Ovary (tissue), 7 donors: ENCODE measurements at regions not wholly inside any gene's neighbourhood (a gene's known extent, or its start where the extent isn't known, plus 50 kb on each side); places are given as distances from the start of the nearest gene placed in this dataset.

Source experiments
- DNase-seq, 5 donors: peaks; one replicate each; pipeline ENCODE4 v3.0.0-alpha.2; 2019 to 2020
- H3K27ac ChIP-seq, 2 donors: fragments of 200-600 bp; one replicate each; pipeline versions ENCODE4 v1.5.1 to v1.8.0; 2019 to 2022
- H3K27me3 ChIP-seq: fragments of 200-600 bp; one replicate; pipeline ENCODE4 v1.8.0; 2022
- H3K36me3 ChIP-seq: fragments of 200-600 bp; sonication (generic); one replicate; pipeline ENCODE4 v1.5.1; 2019
- H3K4me1 ChIP-seq: one replicate; pipeline ENCODE4 v1.8.1; 2013; ENCODE audit warnings: mild to moderate bottlenecking, moderate library complexity; ENCODE audit not compliant: insufficient read depth
- H3K4me3 ChIP-seq: fragments of 200-600 bp; sonication (generic); one replicate; pipeline ENCODE4 v1.5.1; 2017
- H3K9me3 ChIP-seq, 2 donors: fragments of 200-600 bp in 1 of 2; sonication (generic) in 1 of 2; one replicate each; pipeline versions ENCODE4 v1.5.1 to v1.8.1; 2013 to 2019; ENCODE audit warnings: mild to moderate bottlenecking in 1 of 2, moderate library complexity in 1 of 2
- EP300 ChIP-seq: sonication (generic); formaldehyde crosslinking; IDR thresholded peaks from one replicate; pipeline ENCODE4 v1.6.1; 2017; ENCODE audit warnings: antibody characterized with exemption
- POLR2A ChIP-seq: fragments of 450-650 bp; IDR thresholded peaks from one replicate; pipeline ENCODE4 v1.6.1; 2017; ENCODE audit warnings: antibody characterized with exemption, mild to moderate bottlenecking, moderate library complexity
- WGBS, 3 donors: extraction: QIAGEN DNeasy Blood & Tissue Kit in 1 of 3; methylation state at CpG; one replicate each; pipeline versions ENCODE4 v1.1.5 to v1.1.7; 2013 to 2017; 5-methylcytosine and 5-hydroxymethylcytosine counted together
- intact Hi-C, 4 donors: fragments of 100-400 bp; cut with DNase I; formaldehyde crosslinking; loops; one replicate each; pipeline versions ENCODE4 v1.11.0 to v1.15.1; 2022 to 2023
- TF ChIP-seq, protein P1 (sequence below), 3 donors: fragments of 450-650 bp in 2 of 3; fragments of 200-600 bp in 1 of 3; IDR thresholded peaks; one replicate each; pipeline versions ENCODE4 v1.5.1 to v1.8.0; 2016 to 2022; ENCODE audit warnings: antibody characterized with exemption in 3 of 3, mild to moderate bottlenecking in 1 of 3
- donor health status: DM: no; HTN: no; CAD: no; lungs with moderate emphysema.
- donor health status: DM: no; HTN: no; CAD: no.
- donor health status: Bipolar disorder and iron deficiency.
- donor health status: DM: no; HTN: no; CAD: no.
- donor health status: DM: yes; HTN: yes; CAD: no.

DNA sequence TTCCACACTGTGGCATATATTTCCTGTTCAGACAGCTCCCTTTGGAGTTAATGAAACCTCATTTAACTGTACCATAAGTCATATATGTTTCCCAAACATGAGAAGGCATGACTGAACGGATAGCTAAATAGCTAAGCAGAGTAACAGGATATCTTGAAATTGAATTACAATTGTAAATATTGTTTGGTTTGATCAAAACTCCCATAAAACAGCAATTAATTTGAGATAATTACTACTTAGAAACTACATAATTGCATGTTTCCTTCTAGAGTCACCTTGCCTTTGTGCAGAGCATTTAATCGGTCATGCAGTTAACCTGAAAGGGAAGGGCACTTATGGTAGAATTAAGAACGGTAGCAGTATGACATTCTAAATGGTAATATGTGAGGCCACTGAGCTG, 179.0 kb upstream of the MAP3K7 start:
- WGBS, 3 donors, result 87 to 91% (median 88%) methylated on average over 3 of the region's 3 CpGs
- H3K4me1 ChIP-seq, result no peaks in the 10 kb centered on the region
- no peak for TF ChIP-seq POLR2A
- TF ChIP-seq, protein P1, sequence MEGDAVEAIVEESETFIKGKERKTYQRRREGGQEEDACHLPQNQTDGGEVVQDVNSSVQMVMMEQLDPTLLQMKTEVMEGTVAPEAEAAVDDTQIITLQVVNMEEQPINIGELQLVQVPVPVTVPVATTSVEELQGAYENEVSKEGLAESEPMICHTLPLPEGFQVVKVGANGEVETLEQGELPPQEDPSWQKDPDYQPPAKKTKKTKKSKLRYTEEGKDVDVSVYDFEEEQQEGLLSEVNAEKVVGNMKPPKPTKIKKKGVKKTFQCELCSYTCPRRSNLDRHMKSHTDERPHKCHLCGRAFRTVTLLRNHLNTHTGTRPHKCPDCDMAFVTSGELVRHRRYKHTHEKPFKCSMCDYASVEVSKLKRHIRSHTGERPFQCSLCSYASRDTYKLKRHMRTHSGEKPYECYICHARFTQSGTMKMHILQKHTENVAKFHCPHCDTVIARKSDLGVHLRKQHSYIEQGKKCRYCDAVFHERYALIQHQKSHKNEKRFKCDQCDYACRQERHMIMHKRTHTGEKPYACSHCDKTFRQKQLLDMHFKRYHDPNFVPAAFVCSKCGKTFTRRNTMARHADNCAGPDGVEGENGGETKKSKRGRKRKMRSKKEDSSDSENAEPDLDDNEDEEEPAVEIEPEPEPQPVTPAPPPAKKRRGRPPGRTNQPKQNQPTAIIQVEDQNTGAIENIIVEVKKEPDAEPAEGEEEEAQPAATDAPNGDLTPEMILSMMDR (IDR thresholded peaks at IDR 0.05), result no peak
- TF ChIP-seq EP300, result no peak

DNA sequence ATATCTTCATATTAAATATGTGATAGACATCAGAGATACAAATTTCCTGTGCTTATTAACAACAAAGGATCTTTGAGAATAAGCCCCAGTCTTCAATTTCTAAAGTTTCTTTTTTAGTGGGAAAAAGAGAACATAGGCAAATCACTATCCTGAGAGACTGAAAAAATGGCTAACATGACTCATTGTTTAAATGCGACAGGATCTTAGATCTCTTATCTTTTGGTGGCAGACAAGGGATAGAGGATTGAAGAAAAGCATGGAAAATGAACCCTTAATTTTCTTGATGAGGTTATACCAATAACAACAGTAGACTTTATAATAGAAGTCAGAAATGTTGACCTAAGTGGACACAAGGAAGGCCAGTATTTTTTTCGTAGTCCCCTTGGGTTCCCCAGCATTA, 178.6 kb upstream of the MAP3K7 start:
- Histone ChIP-seq H3K4me1 (no peaks in the 10 kb centered on the region), H3K9me3 (no peaks in the 10 kb centered on the region), H3K27ac (no peak overlapping the region), H3K36me3 (no peaks in the 10 kb centered on the region), H3K27me3 (no peaks in the 10 kb centered on the region), H3K4me3 (no peak overlapping the region)
- DNase-seq, result no peak
- WGBS, 3 donors, result 89 to 91% (median 90%) methylated on average over 2 of the region's 2 CpGs
- intact Hi-C loops, result no loop called here
- no peak for TF ChIP-seq EP300
- TF ChIP-seq, protein P1 (IDR thresholded peaks at IDR 0.05), result no peak
- TF ChIP-seq POLR2A, result no peak

More for the DNA sequence above, 179.0 kb upstream of the MAP3K7 start:
- H3K27me3 ChIP-seq, result no peaks in the 10 kb centered on the region
- no peak for DNase-seq
- H3K27ac ChIP-seq, result no peak overlapping the region
- no peak overlapping the region for H3K4me3 ChIP-seq
- no peaks in the 10 kb centered on the region for H3K9me3 ChIP-seq
- intact Hi-C loops, result no loop called here
- H3K36me3 ChIP-seq, result no peaks in the 10 kb centered on the region

DNA sequence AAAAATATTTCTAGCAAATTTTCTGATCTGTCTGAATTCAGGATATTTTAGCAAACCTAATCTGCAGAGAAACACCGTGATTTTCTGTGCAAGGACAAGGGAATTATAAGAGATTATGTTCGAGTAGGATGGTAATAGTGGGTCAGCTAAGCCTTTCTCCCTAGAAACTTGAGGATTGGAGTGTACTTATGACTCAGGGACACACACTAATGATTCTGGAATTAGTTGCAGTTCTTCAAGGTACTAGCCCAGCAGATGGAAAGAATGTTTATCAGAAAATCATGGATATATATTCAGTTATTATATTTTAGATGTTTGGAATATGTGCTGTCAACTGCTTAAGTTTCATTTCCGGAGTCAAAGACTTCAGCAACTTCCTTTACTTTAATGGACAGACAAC, 177.1 kb upstream of the MAP3K7 start:
- intact Hi-C loops, result no loop called here
- no peak for TF ChIP-seq POLR2A
- H3K4me1 ChIP-seq, result no peaks in the 10 kb centered on the region
- no peak overlapping the region for H3K27ac ChIP-seq
- H3K4me3 ChIP-seq, result no peak overlapping the region
- no peaks in the 10 kb centered on the region for H3K36me3 ChIP-seq
- DNase-seq, result no peak
- WGBS, 3 donors, result 83 to 87% (median 83%) methylated on average over 3 of the region's 3 CpGs
- H3K9me3 ChIP-seq, result no peaks in the 10 kb centered on the region
- H3K27me3 ChIP-seq, result no peaks in the 10 kb centered on the region

DNA sequence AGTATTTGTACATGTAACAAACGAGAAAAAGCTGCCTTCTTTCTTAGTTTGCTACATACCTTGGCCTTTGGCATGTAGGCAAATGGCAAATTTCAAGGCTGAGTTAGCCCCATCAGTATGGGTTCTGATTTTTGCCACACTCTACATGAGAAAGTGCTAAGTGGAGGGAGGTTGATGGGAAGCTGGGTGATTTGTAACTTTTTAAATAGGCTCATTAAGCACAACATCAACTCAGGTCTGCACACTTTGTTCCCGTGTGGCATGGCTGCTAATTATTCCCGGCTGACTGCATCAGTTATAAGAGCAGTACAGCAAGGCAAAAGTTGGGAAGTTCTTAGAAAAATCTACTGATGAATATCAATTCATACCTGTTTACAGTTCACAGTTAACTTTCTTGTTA, 172.8 kb upstream of the MAP3K7 start:
- no peaks in the 10 kb centered on the region for H3K4me1 ChIP-seq
- TF ChIP-seq EP300 (no peak), POLR2A (no peak)
- TF ChIP-seq, protein P1 (IDR thresholded peaks at IDR 0.05), result no peak
- intact Hi-C loops, result no loop called here
- no peak overlapping the region for H3K27ac ChIP-seq
- no peaks in the 10 kb centered on the region for H3K36me3 ChIP-seq
- H3K9me3 ChIP-seq, result no peaks in the 10 kb centered on the region
- no peaks in the 10 kb centered on the region for H3K27me3 ChIP-seq
- no peak for DNase-seq
- no peak overlapping the region for H3K4me3 ChIP-seq
- WGBS, 3 donors, result 59 to 71% (median 65%) methylated on average over 3 of the region's 3 CpGs

DNA sequence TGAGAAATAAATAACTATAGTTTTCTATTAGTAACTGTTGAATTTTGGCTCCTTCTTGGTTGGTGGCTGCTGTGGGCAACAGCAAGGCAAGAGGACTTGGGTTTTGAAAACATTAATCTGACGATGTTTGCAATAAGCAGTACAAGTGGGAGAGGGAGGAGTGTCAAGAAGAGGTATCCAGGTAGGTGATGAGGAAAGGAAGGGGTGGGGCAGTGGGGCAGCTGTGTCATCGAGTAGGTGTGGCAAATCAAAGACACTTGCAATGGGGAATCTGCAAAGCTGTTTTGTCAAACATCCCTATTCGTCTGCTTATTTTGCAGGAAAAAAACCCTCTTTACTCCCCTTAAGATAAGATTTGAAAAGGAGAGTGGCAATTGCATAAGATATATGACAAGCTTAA, 171.9 kb upstream of the MAP3K7 start:
- intact Hi-C loops, result no loop called here
- Histone ChIP-seq H3K36me3 (no peaks in the 10 kb centered on the region), H3K27me3 (no peaks in the 10 kb centered on the region), H3K9me3 (no peaks in the 10 kb centered on the region), H3K4me3 (no peak overlapping the region), H3K27ac (no peak overlapping the region), H3K4me1 (no peaks in the 10 kb centered on the region)
- no peak for TF ChIP-seq POLR2A
- no peak for TF ChIP-seq EP300
- TF ChIP-seq, protein P1 (IDR thresholded peaks at IDR 0.05), result no peak
- DNase-seq, result no peak
- 63 to 73% (median 63%) methylated on average over 3 of the region's 3 CpGs for WGBS, 3 donors
